ENCODE measurements at regions not wholly inside any gene's neighbourhood (a gene's known extent, or its start where the extent isn't known, plus 50 kb on each side); places are given as distances from the start of the nearest gene placed in this dataset.
"Not testable (repeated sequence)": the region's sequence is repeated elsewhere in the genome, so short reads cannot be mapped to it uniquely, and the experiment has no call there.

- DNase-seq: no peak
Observed at GRCh38 chrX:85808217-85808616, 239.1 kb downstream of the CHM start.

GRCh38 chrX:85772391-85772790, 275.0 kb downstream of the CHM start:
- DNase-seq: not testable (repeated sequence)

- no peak for DNase-seq
Observed at GRCh38 chrX:85765651-85766050, 281.7 kb downstream of the CHM start.

GRCh38 chrX:85723025-85723424, 324.3 kb downstream of the CHM start:
- DNase-seq: not testable (repeated sequence)

- not testable (repeated sequence) for DNase-seq
Observed at GRCh38 chrX:85703233-85703632, 323.8 kb upstream of the POF1B start.

- no peak for DNase-seq
Observed at GRCh38 chrX:85698921-85699320, 319.5 kb upstream of the POF1B start.

- no peak for DNase-seq
Observed at GRCh38 chrX:85685843-85686242, 306.4 kb upstream of the POF1B start.

- no peak for DNase-seq
Observed at GRCh38 chrX:85666471-85666870, 287.0 kb upstream of the POF1B start.

- not testable (repeated sequence) for DNase-seq
Observed at GRCh38 chrX:85663970-85664369, 284.5 kb upstream of the POF1B start.

GRCh38 chrX:85630901-85631300, 251.4 kb upstream of the POF1B start:
- no peak for DNase-seq

GRCh38 chrX:85627363-85627762, 247.9 kb upstream of the POF1B start:
- DNase-seq: no peak

GRCh38 chrX:85622635-85623034, 243.2 kb upstream of the POF1B start:
- DNase-seq: no peak

GRCh38 chrX:85620466-85620865, 241.0 kb upstream of the POF1B start:
- DNase-seq: no peak

- peak; percentile 89 for DNase-seq
Observed at GRCh38 chrX:85619962-85620361, 240.5 kb upstream of the POF1B start.

- DNase-seq: no peak
Observed at GRCh38 chrX:85611926-85612325, 232.5 kb upstream of the POF1B start.

GRCh38 chrX:85592980-85593379, 213.5 kb upstream of the POF1B start:
- peak; percentile 56 for DNase-seq

GRCh38 chrX:85591536-85591935, 212.1 kb upstream of the POF1B start:
- no peak for DNase-seq

- DNase-seq: peak; percentile 85
Observed at GRCh38 chrX:85590638-85591037, 211.2 kb upstream of the POF1B start.

GRCh38 chrX:85573801-85574200, 194.3 kb upstream of the POF1B start:
- no peak for DNase-seq

- no peak for DNase-seq
Observed at GRCh38 chrX:85570496-85570895, 191.0 kb upstream of the POF1B start.

- DNase-seq: no peak
Observed at GRCh38 chrX:85569686-85570085, 190.2 kb upstream of the POF1B start.

GRCh38 chrX:85569096-85569495, 189.6 kb upstream of the POF1B start:
- no peak for DNase-seq

- DNase-seq: no peak
Observed at GRCh38 chrX:85561231-85561630, 181.8 kb upstream of the POF1B start.

- no peak for DNase-seq
Observed at GRCh38 chrX:85544609-85545008, 165.1 kb upstream of the POF1B start.

- DNase-seq: no peak
Observed at GRCh38 chrX:85543866-85544265, 164.4 kb upstream of the POF1B start.

GRCh38 chrX:85529141-85529540, 149.7 kb upstream of the POF1B start:
- DNase-seq: peak; percentile 54

Data from islet precursor cell (in vitro differentiated cells).